Suprapubic skin (tissue), 4 donors: ENCODE measurements at regions not wholly inside any gene's neighbourhood (a gene's known extent, or its start where the extent isn't known, plus 50 kb on each side); places are given as distances from the start of the nearest gene placed in this dataset.

Source experiments
- POLR2A ChIP-seq, 2 donors: fragments of 450-650 bp; IDR thresholded peaks; one replicate each; pipeline ENCODE4 v1.6.1; 2017; ENCODE audit warnings: antibody characterized with exemption in 2 of 2, mild to moderate bottlenecking in 2 of 2, moderate library complexity in 2 of 2
- POLR2AphosphoS5 ChIP-seq, 3 donors: sonication (generic); formaldehyde crosslinking; IDR thresholded peaks; one replicate each; pipeline ENCODE4 v1.6.1; 2017; ENCODE audit warnings: antibody characterized with exemption in 3 of 3
- TF ChIP-seq, protein P1 (sequence below), 2 donors: fragments of 200-600 bp in 1 of 2; fragments of 450-650 bp in 1 of 2; sonication (generic) in 1 of 2; IDR thresholded peaks; one replicate each; pipeline ENCODE4 v1.5.1; 2016 to 2019; ENCODE audit warnings: antibody characterized with exemption in 2 of 2, mild to moderate bottlenecking in 1 of 2, moderate library complexity in 1 of 2

DNA sequence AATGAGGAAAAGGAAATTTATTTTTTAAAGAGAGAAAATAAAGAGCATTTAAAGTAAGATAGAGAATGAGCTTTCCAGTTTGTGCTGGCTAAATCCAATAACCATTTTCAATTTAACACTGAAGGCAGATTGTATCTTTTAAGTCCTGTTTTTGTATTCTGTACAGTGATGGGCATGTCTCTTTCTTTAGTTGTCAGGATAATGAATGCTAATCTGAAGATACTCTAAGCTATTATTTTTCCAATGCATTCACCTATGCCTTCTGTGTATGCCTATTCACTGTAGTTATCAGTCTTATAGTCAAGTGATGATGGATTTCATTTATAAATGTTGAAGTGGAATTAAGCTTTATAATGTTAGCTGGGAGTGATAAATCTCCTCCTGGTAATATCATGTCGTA, 101.4 kb downstream of the DYNAP start:
- TF ChIP-seq POLR2A (IDR thresholded peaks at IDR 0.05): no peak
- no peak for TF ChIP-seq POLR2AphosphoS5 (IDR thresholded peaks at IDR 0.05)
- TF ChIP-seq, protein P1, sequence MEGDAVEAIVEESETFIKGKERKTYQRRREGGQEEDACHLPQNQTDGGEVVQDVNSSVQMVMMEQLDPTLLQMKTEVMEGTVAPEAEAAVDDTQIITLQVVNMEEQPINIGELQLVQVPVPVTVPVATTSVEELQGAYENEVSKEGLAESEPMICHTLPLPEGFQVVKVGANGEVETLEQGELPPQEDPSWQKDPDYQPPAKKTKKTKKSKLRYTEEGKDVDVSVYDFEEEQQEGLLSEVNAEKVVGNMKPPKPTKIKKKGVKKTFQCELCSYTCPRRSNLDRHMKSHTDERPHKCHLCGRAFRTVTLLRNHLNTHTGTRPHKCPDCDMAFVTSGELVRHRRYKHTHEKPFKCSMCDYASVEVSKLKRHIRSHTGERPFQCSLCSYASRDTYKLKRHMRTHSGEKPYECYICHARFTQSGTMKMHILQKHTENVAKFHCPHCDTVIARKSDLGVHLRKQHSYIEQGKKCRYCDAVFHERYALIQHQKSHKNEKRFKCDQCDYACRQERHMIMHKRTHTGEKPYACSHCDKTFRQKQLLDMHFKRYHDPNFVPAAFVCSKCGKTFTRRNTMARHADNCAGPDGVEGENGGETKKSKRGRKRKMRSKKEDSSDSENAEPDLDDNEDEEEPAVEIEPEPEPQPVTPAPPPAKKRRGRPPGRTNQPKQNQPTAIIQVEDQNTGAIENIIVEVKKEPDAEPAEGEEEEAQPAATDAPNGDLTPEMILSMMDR (IDR thresholded peaks at IDR 0.05): no peak
